Stimulated activated CD4-positive, alpha-beta T cell treated with anti-CD3 and anti-CD28 coated beads, Interleukin-1b, Interleukin-23, amount 100 ng/mL, for 24 hours (primary cell): ENCODE measurements at regions not wholly inside any gene's neighbourhood (a gene's known extent, or its start where the extent isn't known, plus 50 kb on each side); places are given as distances from the start of the nearest gene placed in this dataset.
"Not testable (repeated sequence)": the region's sequence is repeated elsewhere in the genome, so short reads cannot be mapped to it uniquely, and the experiment has no call there.

Experiments used
- DNase-seq, 4 experiments: peaks; one replicate each; pipeline ENCODE4 v3.0.0-alpha.2; 2020; ENCODE audit warnings: low read depth in 4 of 4, low spot score in 1 of 4

- DNase-seq = not testable (repeated sequence)
These were observed 653.7 kb downstream of the NR2F2 start for GRCh38 chr15:96984121-96984671.

GRCh38 chr15:96992817-96993216, 662.3 kb downstream of the NR2F2 start:
- DNase-seq = no peak

GRCh38 chr15:96997538-96997937, 667.0 kb downstream of the NR2F2 start:
- no peak for DNase-seq

- no peak for DNase-seq
These were observed 678.5 kb downstream of the NR2F2 start for GRCh38 chr15:97009031-97009431.

GRCh38 chr15:97012986-97013385, 682.5 kb downstream of the NR2F2 start:
- no peak for DNase-seq

GRCh38 chr15:97013491-97013890, 683.0 kb downstream of the NR2F2 start:
- no peak for DNase-seq

- no peak for DNase-seq
These were observed 683.5 kb downstream of the NR2F2 start for GRCh38 chr15:97014001-97014400.

- DNase-seq = no peak
These were observed 693.0 kb downstream of the NR2F2 start for GRCh38 chr15:97023488-97023844.

GRCh38 chr15:97026781-97027180, 696.3 kb downstream of the NR2F2 start:
- DNase-seq = no peak

GRCh38 chr15:97027772-97028171, 697.3 kb downstream of the NR2F2 start:
- no peak for DNase-seq

- DNase-seq = no peak
These were observed 699.8 kb downstream of the NR2F2 start for GRCh38 chr15:97030251-97030650.

GRCh38 chr15:97036301-97036700, 705.8 kb downstream of the NR2F2 start:
- DNase-seq = no peak

- no peak for DNase-seq
These were observed 706.6 kb downstream of the NR2F2 start for GRCh38 chr15:97037080-97037479.

- DNase-seq = no peak
These were observed 715.3 kb downstream of the NR2F2 start for GRCh38 chr15:97045666-97046421.

GRCh38 chr15:97052513-97052912, 722.0 kb downstream of the NR2F2 start:
- no peak for DNase-seq

- no peak for DNase-seq
These were observed 723.1 kb downstream of the NR2F2 start for GRCh38 chr15:97053635-97054034.

GRCh38 chr15:97057503-97057902, 727.0 kb downstream of the NR2F2 start:
- DNase-seq = no peak

- no peak for DNase-seq
These were observed 728.8 kb downstream of the NR2F2 start for GRCh38 chr15:97059281-97059680.

GRCh38 chr15:97061392-97061791, 730.9 kb downstream of the NR2F2 start:
- no peak for DNase-seq

- no peak for DNase-seq
These were observed 741.2 kb downstream of the NR2F2 start for GRCh38 chr15:97071668-97072067.

- DNase-seq = no peak
These were observed 742.0 kb downstream of the NR2F2 start for GRCh38 chr15:97072545-97072944.

- DNase-seq = no peak
These were observed 745.5 kb downstream of the NR2F2 start for GRCh38 chr15:97076011-97076410.

GRCh38 chr15:97077975-97078374, 747.5 kb downstream of the NR2F2 start:
- DNase-seq = no peak
